IPS-18a (cell line): ENCODE measurements at regions not wholly inside any gene's neighbourhood (a gene's known extent, or its start where the extent isn't known, plus 50 kb on each side); places are given as distances from the start of the nearest gene placed in this dataset.

Source experiments
- H3K27ac ChIP-seq: one replicate; pipeline ENCODE4 v1.5.1; 2013; ENCODE audit warnings: low read length
- H3K27me3 ChIP-seq: one replicate; pipeline ENCODE4 v1.6.1; 2013; ENCODE audit warnings: mild to moderate bottlenecking, low read length; ENCODE audit not compliant: control insufficient read depth, insufficient read depth
- H3K36me3 ChIP-seq: one replicate; pipeline ENCODE4 v1.6.1; 2013; ENCODE audit warnings: low read depth, low read length; ENCODE audit not compliant: control insufficient read depth
- H3K4me1 ChIP-seq: one replicate; pipeline ENCODE4 v1.6.1; 2013; ENCODE audit warnings: low read depth, low read length; ENCODE audit not compliant: control insufficient read depth
- H3K4me3 ChIP-seq: one replicate; pipeline ENCODE4 v1.5.1; 2013; ENCODE audit warnings: low read length
- H3K9ac ChIP-seq: one replicate; pipeline ENCODE4 v1.6.1; 2013; ENCODE audit warnings: mild to moderate bottlenecking, low read length, moderate library complexity
- H3K9me3 ChIP-seq: one replicate; pipeline ENCODE4 v1.6.1; 2013; ENCODE audit warnings: low read depth, low read length; ENCODE audit not compliant: control insufficient read depth

DNA sequence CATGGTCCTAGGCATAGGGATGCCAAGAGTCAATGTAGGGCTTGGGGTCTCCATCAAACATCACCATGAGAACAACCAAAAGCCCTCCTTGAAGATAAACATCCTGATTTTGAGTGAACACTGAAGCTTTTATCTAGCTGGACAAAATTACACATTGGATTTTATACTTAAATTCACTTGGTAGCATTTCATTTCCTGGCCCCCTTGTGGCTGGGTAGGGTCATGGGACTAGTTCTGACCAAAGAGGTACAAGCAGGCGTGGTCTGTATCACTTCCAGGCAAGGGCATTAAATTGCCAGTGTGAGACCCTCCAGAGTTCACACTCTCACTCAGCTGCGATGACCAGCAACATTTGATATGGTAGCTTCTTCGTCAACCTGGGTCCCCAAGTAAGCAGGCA is 320.3 kb downstream of the ACTL7B start:
- no peaks in the 10 kb centered on the region for H3K27me3 ChIP-seq
- H3K4me3 ChIP-seq = no peak overlapping the region
- H3K27ac ChIP-seq = no peak overlapping the region
- no peaks in the 10 kb centered on the region for H3K9me3 ChIP-seq
- H3K36me3 ChIP-seq = no peaks in the 10 kb centered on the region
- H3K9ac ChIP-seq = no peak overlapping the region
- no peaks in the 10 kb centered on the region for H3K4me1 ChIP-seq

DNA sequence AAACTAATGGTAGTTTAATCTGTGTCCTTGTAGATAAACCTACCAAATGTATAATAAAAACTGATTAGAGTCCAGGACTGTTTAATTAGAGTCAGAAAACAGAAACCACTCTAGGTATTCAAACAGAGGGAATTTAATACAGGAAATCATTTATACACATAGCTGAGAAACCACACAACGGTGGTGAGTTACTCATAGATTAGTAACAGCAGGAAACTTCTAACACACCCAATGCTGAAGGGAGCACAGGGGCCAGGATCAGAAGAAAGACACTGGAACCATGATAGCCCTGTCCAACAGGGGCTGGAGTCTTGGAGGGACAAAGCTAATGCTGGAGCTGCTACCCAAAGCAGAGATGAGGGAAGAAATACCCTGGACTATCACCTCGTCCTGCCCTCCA is 321.0 kb downstream of the ACTL7B start:
- Histone ChIP-seq H3K4me3 (no peak overlapping the region), H3K27ac (no peak overlapping the region), H3K9me3 (no peaks in the 10 kb centered on the region), H3K27me3 (no peaks in the 10 kb centered on the region), H3K9ac (no peak overlapping the region), H3K4me1 (no peaks in the 10 kb centered on the region), H3K36me3 (no peaks in the 10 kb centered on the region)

DNA sequence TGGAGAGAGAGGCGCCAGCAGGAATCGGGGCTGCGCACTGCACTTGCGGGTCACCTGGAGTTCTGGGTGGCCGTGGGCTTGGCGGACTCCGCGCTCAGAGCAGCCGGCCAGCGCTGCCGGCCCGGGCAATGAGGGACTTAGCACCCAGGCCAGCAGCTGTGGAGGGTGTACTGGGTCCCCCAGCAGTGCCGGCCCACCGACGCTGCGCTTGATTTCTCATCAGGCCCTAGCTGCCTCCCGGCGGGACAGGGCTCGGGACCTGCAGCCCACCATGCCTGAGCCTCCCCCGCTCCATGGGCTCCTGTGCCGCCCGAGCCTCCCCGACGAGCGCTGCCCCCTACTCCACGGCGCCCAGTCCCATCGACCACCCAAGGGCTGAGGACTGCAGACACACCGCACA is 325.6 kb downstream of the ACTL7B start:
- H3K36me3 ChIP-seq = no peaks in the 10 kb centered on the region
- no peaks in the 10 kb centered on the region for H3K27me3 ChIP-seq
- no peaks in the 10 kb centered on the region for H3K4me1 ChIP-seq
- no peak overlapping the region for H3K27ac ChIP-seq
- no peak overlapping the region for H3K9ac ChIP-seq
- H3K9me3 ChIP-seq = no peaks in the 10 kb centered on the region
- H3K4me3 ChIP-seq = no peak overlapping the region

DNA sequence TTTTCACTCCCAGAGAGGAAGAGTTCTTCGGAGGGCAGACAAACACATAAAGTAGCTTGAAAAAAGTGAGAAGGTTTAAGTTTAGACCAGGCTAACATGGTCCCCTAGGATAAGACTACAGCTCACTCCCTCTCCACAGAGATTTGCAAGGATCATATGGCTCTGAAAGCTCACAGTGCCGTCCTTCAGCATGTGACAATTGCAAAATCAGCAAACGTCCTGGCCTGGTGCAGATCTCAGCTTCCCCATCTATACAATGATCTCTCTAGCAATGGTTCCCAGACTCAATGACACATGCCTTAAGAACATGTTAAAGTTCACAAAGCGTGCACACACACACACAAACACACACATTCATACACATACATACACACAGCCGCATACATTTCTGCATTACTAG is 327.6 kb downstream of the ACTL7B start:
- no peaks in the 10 kb centered on the region for H3K36me3 ChIP-seq
- H3K9ac ChIP-seq = no peak overlapping the region
- H3K4me1 ChIP-seq = no peaks in the 10 kb centered on the region
- H3K4me3 ChIP-seq = no peak overlapping the region
- no peaks in the 10 kb centered on the region for H3K9me3 ChIP-seq
- no peak overlapping the region for H3K27ac ChIP-seq
- no peaks in the 10 kb centered on the region for H3K27me3 ChIP-seq

DNA sequence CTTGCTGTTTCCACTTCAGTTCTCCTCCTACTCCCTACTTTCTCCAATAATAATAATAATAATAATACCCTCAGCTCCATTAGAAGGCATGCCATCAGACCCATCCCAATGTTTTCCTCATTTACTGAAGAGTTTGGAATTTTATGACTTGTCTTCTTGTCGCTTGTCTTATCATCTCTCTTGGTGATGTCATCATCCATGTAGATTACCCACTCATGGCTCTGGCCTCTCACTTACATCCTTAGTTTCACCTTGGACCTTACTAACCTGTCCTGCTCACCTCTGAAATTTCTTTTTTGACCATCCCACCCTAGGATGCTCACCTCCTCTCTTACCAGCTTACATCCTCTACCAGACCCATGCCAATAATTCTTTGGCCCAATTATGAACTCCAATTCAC is 329.3 kb downstream of the ACTL7B start:
- Histone ChIP-seq H3K9me3 (no peaks in the 10 kb centered on the region), H3K36me3 (no peaks in the 10 kb centered on the region), H3K4me3 (no peak overlapping the region), H3K4me1 (no peaks in the 10 kb centered on the region), H3K27ac (no peak overlapping the region), H3K9ac (no peak overlapping the region), H3K27me3 (no peaks in the 10 kb centered on the region)

DNA sequence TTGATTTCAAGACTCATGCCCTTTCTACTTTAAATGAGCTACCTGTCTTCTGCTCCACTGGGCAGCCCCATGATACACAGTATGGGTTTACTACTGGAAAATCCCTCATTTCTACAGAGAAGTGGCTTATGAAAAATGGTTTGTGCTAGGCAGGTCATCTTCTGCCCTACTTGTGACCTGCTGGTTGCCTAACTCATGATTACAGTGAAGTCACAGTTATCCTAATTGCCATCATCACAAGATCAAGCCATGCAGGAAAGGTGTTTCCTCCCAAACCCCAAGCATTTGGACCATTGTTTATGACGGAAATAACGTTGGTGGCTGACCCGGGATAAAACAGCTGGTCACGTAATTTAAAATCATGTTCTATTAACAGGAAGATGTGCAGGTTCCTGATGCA is 330.6 kb downstream of the ACTL7B start:
- Histone ChIP-seq H3K27ac (no peak overlapping the region), H3K9ac (no peak overlapping the region), H3K4me3 (no peak overlapping the region), H3K9me3 (no peaks in the 10 kb centered on the region), H3K27me3 (no peaks in the 10 kb centered on the region), H3K36me3 (no peaks in the 10 kb centered on the region), H3K4me1 (no peaks in the 10 kb centered on the region)

DNA sequence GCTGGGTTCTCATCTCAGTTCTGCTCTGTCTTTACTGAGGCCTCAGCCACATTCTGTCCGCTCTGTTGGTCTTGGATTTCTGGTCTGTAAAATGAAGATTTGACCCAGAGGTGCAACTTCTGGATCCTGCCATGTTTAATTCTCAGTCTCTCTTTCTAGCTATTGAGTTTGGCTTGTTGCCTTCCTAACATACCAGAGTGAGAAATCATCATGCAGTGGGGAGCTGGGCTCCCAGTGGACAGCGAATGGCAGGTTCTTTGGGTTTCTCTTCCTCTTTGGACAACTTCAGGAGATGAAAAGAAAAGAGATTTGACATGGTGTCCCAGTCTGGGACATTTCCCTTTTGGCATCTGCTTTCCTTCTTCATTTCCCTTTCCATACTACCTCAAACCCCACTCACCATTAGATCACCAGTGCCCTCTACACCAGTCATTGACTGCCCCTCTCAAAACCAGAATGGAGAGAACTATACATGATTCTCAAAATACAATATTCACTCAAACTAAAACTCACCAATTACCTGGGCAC is 334.7 kb downstream of the ACTL7B start:
- no peak overlapping the region for H3K27ac ChIP-seq
- H3K4me3 ChIP-seq = no peak overlapping the region
- H3K36me3 ChIP-seq = no peaks in the 10 kb centered on the region
- no peaks in the 10 kb centered on the region for H3K9me3 ChIP-seq
- no peak overlapping the region for H3K9ac ChIP-seq
- no peaks in the 10 kb centered on the region for H3K27me3 ChIP-seq
- no peaks in the 10 kb centered on the region for H3K4me1 ChIP-seq

DNA sequence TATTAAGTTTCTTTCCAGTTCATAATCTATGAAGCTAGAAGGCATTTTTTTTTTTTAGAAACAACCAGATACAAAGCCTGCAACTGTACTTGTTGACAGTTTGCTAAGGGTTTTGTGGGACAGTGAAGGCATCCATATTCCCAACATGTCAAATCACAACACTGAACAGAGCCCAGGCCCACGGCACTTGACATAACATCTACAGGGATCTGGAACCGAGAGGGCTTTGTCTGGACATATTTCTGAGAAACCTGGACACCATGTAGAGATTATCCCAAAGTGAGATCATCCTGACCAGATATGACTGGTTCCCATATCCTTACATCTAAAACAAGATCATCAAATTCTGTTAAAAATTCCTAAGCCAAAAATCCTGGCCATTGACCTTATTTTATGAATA is 336.3 kb downstream of the ACTL7B start:
- H3K27me3 ChIP-seq = no peaks in the 10 kb centered on the region
- no peaks in the 10 kb centered on the region for H3K9me3 ChIP-seq
- H3K4me1 ChIP-seq = no peaks in the 10 kb centered on the region
- no peak overlapping the region for H3K4me3 ChIP-seq
- no peak overlapping the region for H3K9ac ChIP-seq
- H3K27ac ChIP-seq = no peak overlapping the region
- no peaks in the 10 kb centered on the region for H3K36me3 ChIP-seq

DNA sequence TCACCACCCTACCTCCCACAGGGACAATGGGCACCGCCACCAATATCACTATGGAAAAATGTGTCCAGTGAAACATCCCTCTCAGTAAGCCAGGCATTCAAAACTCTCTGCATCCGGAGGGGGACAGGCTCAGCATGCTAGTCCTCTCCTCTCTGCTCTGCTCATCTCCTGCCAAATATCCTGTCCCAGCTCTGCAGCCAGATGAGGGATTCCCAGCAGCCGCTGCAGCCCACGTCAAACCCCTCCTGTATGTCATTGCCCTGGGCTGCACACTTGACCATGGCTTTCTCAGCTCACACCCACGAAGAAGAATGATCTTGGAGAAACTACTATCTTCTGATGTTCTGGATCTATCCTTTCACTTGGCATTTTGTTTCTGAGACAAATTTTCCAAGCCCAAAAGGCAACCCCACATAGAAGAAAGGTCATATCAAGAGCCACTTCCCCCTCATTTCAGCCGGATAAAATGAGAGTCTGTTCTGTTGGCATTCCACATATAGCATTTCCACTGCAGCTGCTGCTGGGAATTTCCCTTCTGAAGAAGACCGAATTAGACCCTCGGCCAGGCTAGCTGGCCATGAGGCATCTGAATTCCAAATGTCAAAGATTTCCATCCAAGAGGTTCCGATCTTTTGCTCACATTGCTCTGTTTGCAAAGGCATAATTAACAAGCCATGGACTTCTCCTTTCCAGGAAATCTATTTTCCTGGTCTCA is 338.0 kb downstream of the ACTL7B start:
- Histone ChIP-seq H3K36me3 (no peaks in the 10 kb centered on the region), H3K27me3 (no peaks in the 10 kb centered on the region), H3K4me3 (no peak overlapping the region), H3K9me3 (no peaks in the 10 kb centered on the region), H3K9ac (no peak overlapping the region), H3K27ac (no peak overlapping the region), H3K4me1 (no peaks in the 10 kb centered on the region)

DNA sequence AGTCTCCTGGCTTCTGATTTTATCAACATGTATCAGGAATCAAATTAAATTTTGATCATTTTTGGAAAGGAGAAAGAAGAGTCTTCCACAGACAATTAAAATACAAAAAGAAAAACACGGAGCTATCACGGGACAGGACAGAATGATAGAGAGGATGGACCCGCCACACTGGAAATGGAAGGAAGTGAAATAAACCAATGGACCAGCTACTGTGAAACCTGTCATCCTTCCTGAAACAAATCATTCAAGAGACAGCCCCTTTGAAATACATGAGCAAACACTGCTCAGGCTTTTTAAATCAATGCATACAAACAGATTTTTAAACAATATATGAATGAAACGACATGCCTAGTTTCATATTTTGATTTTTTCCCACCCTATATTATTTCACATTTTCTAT is 339.4 kb downstream of the ACTL7B start:
- no peaks in the 10 kb centered on the region for H3K4me1 ChIP-seq
- no peaks in the 10 kb centered on the region for H3K9me3 ChIP-seq
- H3K27me3 ChIP-seq = no peaks in the 10 kb centered on the region
- no peaks in the 10 kb centered on the region for H3K36me3 ChIP-seq
- H3K9ac ChIP-seq = no peak overlapping the region
- no peak overlapping the region for H3K4me3 ChIP-seq
- no peak overlapping the region for H3K27ac ChIP-seq

DNA sequence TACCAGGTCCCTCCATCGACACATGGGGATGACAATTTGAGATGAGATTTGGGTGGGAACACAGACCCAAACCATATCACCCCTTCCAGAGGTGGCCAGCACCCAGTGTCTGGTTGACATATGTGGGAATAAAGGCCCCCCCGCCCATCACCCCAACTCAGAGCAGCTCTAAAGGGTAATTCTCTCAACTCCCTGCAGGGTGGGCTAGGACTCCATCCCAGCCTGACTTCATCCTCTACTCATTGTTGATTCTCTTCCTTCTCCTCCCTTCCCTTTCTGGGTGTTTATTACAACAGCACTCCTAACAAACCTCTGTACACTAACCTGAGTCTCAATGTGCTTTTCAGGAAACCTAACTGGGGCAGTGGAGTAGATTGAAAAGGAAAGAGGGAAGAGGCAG is 339.9 kb downstream of the ACTL7B start:
- Histone ChIP-seq H3K4me1 (no peaks in the 10 kb centered on the region), H3K27ac (no peak overlapping the region), H3K4me3 (no peak overlapping the region), H3K9me3 (no peaks in the 10 kb centered on the region), H3K27me3 (no peaks in the 10 kb centered on the region), H3K36me3 (no peaks in the 10 kb centered on the region), H3K9ac (no peak overlapping the region)

DNA sequence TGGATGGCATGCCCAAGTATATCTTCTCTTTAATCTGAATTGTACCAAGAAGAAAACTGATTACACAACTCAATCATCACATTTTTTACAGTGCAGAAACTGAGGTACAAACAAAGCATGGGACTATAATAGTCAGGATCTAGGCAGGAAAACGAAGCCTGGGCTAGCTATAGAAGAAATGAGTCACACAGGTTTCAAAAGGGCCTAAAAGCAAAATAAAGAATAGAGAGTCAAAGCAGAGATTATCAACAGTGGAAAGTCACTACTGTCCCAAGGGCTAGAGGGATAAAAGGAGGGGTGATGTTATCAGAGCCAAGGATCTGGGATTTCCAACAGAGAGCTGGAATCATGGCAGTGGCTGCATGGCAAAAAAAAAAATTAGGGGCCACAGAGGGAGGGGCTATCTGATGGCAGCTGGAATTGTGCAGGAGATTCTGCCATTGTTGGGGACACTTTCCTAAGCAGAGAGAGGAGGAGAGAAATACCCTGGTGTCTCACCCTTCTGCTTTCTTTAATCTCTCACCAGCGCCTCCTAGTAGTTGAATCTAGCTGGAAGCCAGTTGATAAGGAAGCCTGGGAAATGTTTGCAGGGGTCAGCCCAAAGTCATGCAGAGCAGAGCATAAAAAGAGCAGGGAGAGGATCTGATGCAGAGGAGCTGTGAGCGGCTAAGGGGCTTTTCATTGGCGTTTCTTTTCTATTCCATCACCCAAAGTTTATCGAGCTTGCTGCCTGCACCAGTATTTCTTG is 343.2 kb downstream of the ACTL7B start:
- H3K9me3 ChIP-seq = no peaks in the 10 kb centered on the region
- no peak overlapping the region for H3K4me3 ChIP-seq
- H3K9ac ChIP-seq = no peak overlapping the region
- no peaks in the 10 kb centered on the region for H3K27me3 ChIP-seq
- no peaks in the 10 kb centered on the region for H3K4me1 ChIP-seq
- H3K27ac ChIP-seq = no peak overlapping the region
- no peaks in the 10 kb centered on the region for H3K36me3 ChIP-seq
